ENCODE measurements at regions not wholly inside any gene's neighbourhood (a gene's known extent, or its start where the extent isn't known, plus 50 kb on each side); places are given as distances from the start of the nearest gene placed in this dataset.

- no peak for TF ChIP-seq CTCF (IDR thresholded peaks at IDR 0.05)
- H3K36me3 ChIP-seq: no peaks in the 10 kb centered on the region
- H3K27me3 ChIP-seq (ENCODE audit: low read depth): no peaks in the 10 kb centered on the region
- ATAC-seq: no peak
- H3K27ac ChIP-seq: no peak overlapping the region
- no peak for DNase-seq
- intact Hi-C loops (cut with DNase I): no loop called here
- H3K4me3 ChIP-seq: no peak overlapping the region
- H3K9me3 ChIP-seq: no peaks in the 10 kb centered on the region
- peaks cover 15% of the 10 kb centered on the region for H3K4me1 ChIP-seq
These were observed 94.0 kb upstream of the ITGA6 start for GRCh38 chr2:172333235-172333977.

GRCh38 chr2:172333978-172334330, 93.4 kb upstream of the ITGA6 start:
- ATAC-seq (no peak), DNase-seq (no peak)
- no peak for TF ChIP-seq CTCF (IDR thresholded peaks at IDR 0.05)
- Histone ChIP-seq H3K27me3 (ENCODE audit: low read depth) (no peaks in the 10 kb centered on the region), H3K9me3 (no peaks in the 10 kb centered on the region), H3K4me3 (no peak overlapping the region), H3K4me1 (peaks cover 15% of the 10 kb centered on the region), H3K27ac (no peak overlapping the region), H3K36me3 (no peaks in the 10 kb centered on the region)
- intact Hi-C loops (cut with DNase I): no loop called here

- DNase-seq: no peak
- Histone ChIP-seq H3K27me3 (ENCODE audit: low read depth) (no peaks in the 10 kb centered on the region), H3K27ac (no peak overlapping the region), H3K4me1 (peaks cover 16% of the 10 kb centered on the region), H3K4me3 (no peak overlapping the region), H3K9me3 (no peaks in the 10 kb centered on the region), H3K36me3 (no peaks in the 10 kb centered on the region)
- intact Hi-C loops (cut with DNase I): no loop called here
- no peak for TF ChIP-seq CTCF (IDR thresholded peaks at IDR 0.05)
- ATAC-seq: no peak
These were observed 92.4 kb upstream of the ITGA6 start for GRCh38 chr2:172334988-172335387.

GRCh38 chr2:172335736-172336135, 91.7 kb upstream of the ITGA6 start:
- no peak overlapping the region for H3K4me3 ChIP-seq
- no peak for ATAC-seq
- no peaks in the 10 kb centered on the region for H3K9me3 ChIP-seq
- H3K36me3 ChIP-seq: no peaks in the 10 kb centered on the region
- TF ChIP-seq CTCF (IDR thresholded peaks at IDR 0.05): no peak
- peaks cover 14% of the 10 kb centered on the region for H3K4me1 ChIP-seq
- intact Hi-C loops (cut with DNase I): no loop called here
- H3K27me3 ChIP-seq (ENCODE audit: low read depth): no peaks in the 10 kb centered on the region
- DNase-seq: no peak
- no peak overlapping the region for H3K27ac ChIP-seq

- Histone ChIP-seq H3K27me3 (ENCODE audit: low read depth) (no peaks in the 10 kb centered on the region), H3K4me3 (no peak overlapping the region), H3K36me3 (no peaks in the 10 kb centered on the region), H3K4me1 (peaks cover 15% of the 10 kb centered on the region), H3K27ac (no peak overlapping the region), H3K9me3 (no peaks in the 10 kb centered on the region)
- DNase-seq (no peak), ATAC-seq (no peak)
- intact Hi-C loops (cut with DNase I): no loop called here
- TF ChIP-seq CTCF (IDR thresholded peaks at IDR 0.05): no peak
These were observed 90.7 kb upstream of the ITGA6 start for GRCh38 chr2:172336681-172337080.
